ENCODE measurements at regions not wholly inside any gene's neighbourhood (a gene's known extent, or its start where the extent isn't known, plus 50 kb on each side); places are given as distances from the start of the nearest gene placed in this dataset.

DNA sequence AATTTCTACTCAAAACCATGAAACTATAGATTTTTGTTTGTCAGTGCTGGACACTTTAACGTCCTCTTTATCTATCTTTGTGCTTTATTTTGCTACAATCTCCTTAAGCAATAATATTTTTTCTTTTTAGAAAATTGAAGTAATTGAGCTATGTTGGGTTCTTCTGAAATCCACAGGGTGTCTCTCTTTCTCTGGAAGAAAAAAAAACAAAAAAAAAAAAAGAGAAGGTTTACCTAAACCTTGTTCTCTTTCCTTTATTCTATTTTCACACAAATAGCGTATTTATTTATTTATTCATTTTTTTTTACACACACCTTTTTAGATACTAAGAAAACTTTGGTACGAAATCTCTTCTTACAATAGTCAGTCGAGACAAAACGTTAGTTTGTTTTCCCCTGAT is 601.0 kb downstream of the EDEM1 start:
- no peaks in the 10 kb centered on the region for H3K4me1 ChIP-seq (replicated peaks in 1 of 2; ENCODE audit: control insufficient read depth in 2 of 2, insufficient read depth in 2 of 2, low read length in 2 of 2)
- no peak overlapping the region for H3K4me3 ChIP-seq
- no peaks in the 10 kb centered on the region for H3K9me3 ChIP-seq (replicated peaks; ENCODE audit: control insufficient read depth, insufficient read depth, low read depth, low read length)
- CTCF ChIA-PET (ENCODE audit: low intra/inter-chr PET ratio), result interaction anchor here (0.6 kb wide), 1 partner anchor 100 kb away, joined by 3 read pairs; no protein-coding TSS in a partner anchor
- DNase-seq (ENCODE audit: extremely low read depth in 1 of 4, low spot score in 3 of 4), result no peak
- no peaks in the 10 kb centered on the region for H3K36me3 ChIP-seq (ENCODE audit: control insufficient read depth, insufficient read depth, low read length)
- H3K79me2 ChIP-seq (ENCODE audit: control insufficient read depth, insufficient read depth, low read length), result no peaks in the 10 kb centered on the region
- ATAC-seq, result no peak
- H4K20me1 ChIP-seq (replicated peaks; ENCODE audit: control insufficient read depth, insufficient read depth, low read length), result no peaks in the 10 kb centered on the region
- intact Hi-C loops (cut with micrococcal nuclease), result loop anchor here (10.0 kb wide), 1 partner anchor 986 kb away; no protein-coding TSS in a partner anchor
- BruUV-seq (replicated peaks), result no TSS peak
- POLR2A ChIA-PET, result no interaction called here
- 0 out of 2 replicates have a peak, but pooled peaks have one; percentile 46 for TF ChIP-seq ZNF384 (IDR thresholded peaks at IDR 0.05; ENCODE audit: low read depth, low read length)
- TF ChIP-seq, protein P1, sequence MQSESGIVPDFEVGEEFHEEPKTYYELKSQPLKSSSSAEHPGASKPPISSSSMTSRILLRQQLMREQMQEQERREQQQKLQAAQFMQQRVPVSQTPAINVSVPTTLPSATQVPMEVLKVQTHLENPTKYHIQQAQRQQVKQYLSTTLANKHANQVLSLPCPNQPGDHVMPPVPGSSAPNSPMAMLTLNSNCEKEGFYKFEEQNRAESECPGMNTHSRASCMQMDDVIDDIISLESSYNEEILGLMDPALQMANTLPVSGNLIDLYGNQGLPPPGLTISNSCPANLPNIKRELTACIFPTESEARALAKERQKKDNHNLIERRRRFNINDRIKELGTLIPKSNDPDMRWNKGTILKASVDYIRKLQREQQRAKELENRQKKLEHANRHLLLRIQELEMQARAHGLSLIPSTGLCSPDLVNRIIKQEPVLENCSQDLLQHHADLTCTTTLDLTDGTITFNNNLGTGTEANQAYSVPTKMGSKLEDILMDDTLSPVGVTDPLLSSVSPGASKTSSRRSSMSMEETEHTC (IDR thresholded peaks at IDR 0.05), result no peak
- H2AFZ ChIP-seq (ENCODE audit: low read depth, low read length), result no peak overlapping the region
- no peak overlapping the region for H3K27ac ChIP-seq (ENCODE audit: extremely low read depth, low read depth, low read length)
- H3K27me3 ChIP-seq (ENCODE audit: control insufficient read depth in 2 of 2, insufficient read depth in 2 of 2, low read length in 2 of 2), result no peaks in the 10 kb centered on the region
- in situ Hi-C loops (cut with MboI), result no loop called here
- H3K4me2 ChIP-seq (ENCODE audit: insufficient read depth, low read length), result no peak overlapping the region
- no peaks in the 10 kb centered on the region for H3K9me1 ChIP-seq (ENCODE audit: control insufficient read depth, insufficient read depth, low read length)
- H3K9ac ChIP-seq (ENCODE audit: insufficient read depth in 1 of 2, low read depth in 2 of 2, low read length in 2 of 2), result no peak overlapping the region
- FAIRE-seq, result no peak
- 11% methylated on average over 5 of the region's 5 CpGs for WGBS (ENCODE audit: insufficient coverage, low coverage, missing lambda C conversion rate)

DNA sequence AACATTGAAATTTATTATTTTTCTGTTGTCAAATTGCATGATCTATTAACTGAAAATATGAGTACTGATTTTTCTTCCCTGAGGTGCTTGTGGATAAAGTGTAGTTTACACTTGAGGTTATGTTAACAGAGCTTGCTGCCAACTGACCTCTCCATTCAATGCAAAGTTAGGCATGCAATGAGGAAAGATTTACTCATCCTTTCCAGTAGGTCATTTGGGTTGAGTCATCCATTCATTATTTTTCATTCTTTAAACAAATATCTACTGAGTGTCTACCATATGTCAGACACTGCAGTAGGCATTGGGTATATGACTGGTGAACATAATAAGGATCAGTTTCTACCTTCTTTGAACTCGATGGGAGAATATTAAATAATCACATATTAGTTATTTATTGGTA is 604.1 kb downstream of the EDEM1 start:
- no TSS peak for BruUV-seq (replicated peaks)
- H3K79me2 ChIP-seq (ENCODE audit: control insufficient read depth, insufficient read depth, low read length), result no peaks in the 10 kb centered on the region
- H3K9me3 ChIP-seq (replicated peaks; ENCODE audit: control insufficient read depth, insufficient read depth, low read depth, low read length), result no peaks in the 10 kb centered on the region
- no peaks in the 10 kb centered on the region for H3K36me3 ChIP-seq (ENCODE audit: control insufficient read depth, insufficient read depth, low read length)
- no peaks in the 10 kb centered on the region for H3K27me3 ChIP-seq (ENCODE audit: control insufficient read depth in 2 of 2, insufficient read depth in 2 of 2, low read length in 2 of 2)
- H3K4me2 ChIP-seq (ENCODE audit: insufficient read depth, low read length), result no peak overlapping the region
- intact Hi-C loops (cut with micrococcal nuclease) (no loop called here), in situ Hi-C loops (cut with MboI) (no loop called here)
- H3K4me1 ChIP-seq (replicated peaks in 1 of 2; ENCODE audit: control insufficient read depth in 2 of 2, insufficient read depth in 2 of 2, low read length in 2 of 2), result no peaks in the 10 kb centered on the region
- FAIRE-seq, result no peak
- ATAC-seq, result no peak
- no peak overlapping the region for H3K27ac ChIP-seq (ENCODE audit: extremely low read depth, low read depth, low read length)
- DNase-seq (ENCODE audit: extremely low read depth in 1 of 4, low spot score in 3 of 4), result no peak
- no peaks in the 10 kb centered on the region for H3K9me1 ChIP-seq (ENCODE audit: control insufficient read depth, insufficient read depth, low read length)
- no peak overlapping the region for H3K9ac ChIP-seq (ENCODE audit: insufficient read depth in 1 of 2, low read depth in 2 of 2, low read length in 2 of 2)
- WGBS (ENCODE audit: insufficient coverage, low coverage, missing lambda C conversion rate), result 4% methylated on average over 1 of the region's 1 CpG
- POLR2A ChIA-PET, result no interaction called here
- no peaks in the 10 kb centered on the region for H4K20me1 ChIP-seq (replicated peaks; ENCODE audit: control insufficient read depth, insufficient read depth, low read length)
- no peak overlapping the region for H2AFZ ChIP-seq (ENCODE audit: low read depth, low read length)
- TF ChIP-seq, protein P2, sequence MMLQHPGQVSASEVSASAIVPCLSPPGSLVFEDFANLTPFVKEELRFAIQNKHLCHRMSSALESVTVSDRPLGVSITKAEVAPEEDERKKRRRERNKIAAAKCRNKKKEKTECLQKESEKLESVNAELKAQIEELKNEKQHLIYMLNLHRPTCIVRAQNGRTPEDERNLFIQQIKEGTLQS (IDR thresholded peaks at IDR 0.05), result peak; percentile 44
- TF ChIP-seq, protein P2 (CRISPR knock-in tag; conservative IDR thresholded peaks at IDR 0.05), result no peak
- TF ChIP-seq JUN (IDR thresholded peaks at IDR 0.05; ENCODE audit: borderline replicate concordance, low read depth, low read length), result peak; percentile 43; the same call in 1 of the 2 replicates
- no peak for TF ChIP-seq JUN (CRISPR knock-in tag; IDR thresholded peaks at IDR 0.05; ENCODE audit: borderline replicate concordance)
- TF ChIP-seq ZNF445 (CRISPR knock-in tag; IDR thresholded peaks at IDR 0.05; ENCODE audit: low read depth), result no peak
- TF ChIP-seq FOSL1 (tag; conservative IDR thresholded peaks at IDR 0.05), result peak; percentile 52
- no peak overlapping the region for H3K4me3 ChIP-seq
- CTCF ChIA-PET (ENCODE audit: low intra/inter-chr PET ratio), result no interaction called here
